Chondrocyte (in vitro differentiated cells): ENCODE measurements at regions not wholly inside any gene's neighbourhood (a gene's known extent, or its start where the extent isn't known, plus 50 kb on each side); places are given as distances from the start of the nearest gene placed in this dataset.

Source experiments
- DNase-seq: peaks from one replicate; pipeline ENCODE4 v3.0.0; 2021; ENCODE audit warnings: mixed read lengths, low spot score
- H3K27ac Mint-ChIP-seq: one replicate; pipeline ENCODE4 v1.8.0; 2021; ENCODE audit warnings: mild to moderate bottlenecking, moderate library complexity, mixed read lengths; ENCODE audit not compliant: unreplicated experiment
- H3K27me3 Mint-ChIP-seq: 2 replicates; pipeline ENCODE4 v1.8.0; 2021; ENCODE audit warnings: low read depth, mixed read lengths
- H3K36me3 Mint-ChIP-seq: 2 replicates; pipeline ENCODE4 v1.8.0; 2021; ENCODE audit warnings: low read depth, mixed read lengths
- H3K4me1 Mint-ChIP-seq: 2 replicates; pipeline ENCODE4 v1.8.0; 2021; ENCODE audit warnings: low read depth, mild to moderate bottlenecking, mixed read lengths
- H3K4me3 Mint-ChIP-seq: one replicate; pipeline ENCODE4 v1.8.0; 2021; ENCODE audit warnings: mild to moderate bottlenecking, moderate library complexity, mixed read lengths; ENCODE audit not compliant: unreplicated experiment
- H3K9me3 Mint-ChIP-seq: 2 replicates; pipeline ENCODE4 v1.8.0; 2021; ENCODE audit warnings: low read depth, mixed read lengths
- CTCF ChIP-seq: fragments of 200-600 bp; sonication (generic); IDR thresholded peaks from 2 replicates; pipeline ENCODE4 v1.5.0; 2021; ENCODE audit warnings: antibody characterized with exemption, mild to moderate bottlenecking, moderate library complexity

- Mint-ChIP-seq H3K4me1 (no peaks in the 10 kb centered on the region), H3K27me3 (no peaks in the 10 kb centered on the region), H3K27ac (no peak overlapping the region), H3K4me3 (no peak overlapping the region), H3K36me3 (peaks cover 13% of the 10 kb centered on the region), H3K9me3 (peaks cover 34% of the 10 kb centered on the region)
- TF ChIP-seq CTCF: peak; percentile 73
- DNase-seq: no peak
Observed at GRCh38 chr2:217142649-217143266, 282.9 kb upstream of the TNP1 start.

- Mint-ChIP-seq H3K9me3 (peaks cover 66% of the 10 kb centered on the region), H3K4me1 (no peaks in the 10 kb centered on the region), H3K27ac (no peak overlapping the region), H3K4me3 (no peak overlapping the region), H3K36me3 (peaks cover 22% of the 10 kb centered on the region), H3K27me3 (no peaks in the 10 kb centered on the region)
- no peak for TF ChIP-seq CTCF
- no peak for DNase-seq
Observed at GRCh38 chr2:217138284-217138683, 278.4 kb upstream of the TNP1 start.

DNA sequence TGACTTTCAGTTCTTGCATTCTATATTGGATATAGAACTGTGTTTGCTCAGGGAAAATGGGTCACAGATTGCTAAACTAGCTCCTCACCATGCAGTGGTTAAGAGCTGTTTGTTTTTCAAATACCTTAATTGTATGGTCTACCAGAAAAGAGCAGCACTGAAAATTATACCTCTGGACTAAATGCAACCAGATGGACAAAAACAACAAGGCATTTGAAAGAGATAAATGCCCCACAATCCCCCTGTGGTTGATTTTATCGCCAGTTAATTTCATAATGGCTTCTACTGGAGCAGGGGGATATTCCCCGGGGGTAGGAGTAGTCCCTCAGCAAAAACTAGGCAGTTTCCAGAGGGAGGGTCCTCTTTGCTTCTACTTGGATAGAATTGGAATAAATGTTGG is 267.9 kb upstream of the TNP1 start:
- Mint-ChIP-seq H3K4me3 (no peak overlapping the region), H3K4me1 (peaks cover 13% of the 10 kb centered on the region), H3K36me3 (peaks cover 2% of the 10 kb centered on the region), H3K27me3 (no peaks in the 10 kb centered on the region), H3K27ac (no peak overlapping the region), H3K9me3 (no peaks in the 10 kb centered on the region)
- no peak for DNase-seq
- TF ChIP-seq CTCF: no peak

GRCh38 chr2:217125014-217125413 is 265.1 kb upstream of the TNP1 start:
- Mint-ChIP-seq H3K9me3 (no peaks in the 10 kb centered on the region), H3K27ac (no peak overlapping the region)

GRCh38 chr2:217124050-217124449 is 264.2 kb upstream of the TNP1 start:
- Mint-ChIP-seq H3K4me3 (no peak overlapping the region), H3K27me3 (no peaks in the 10 kb centered on the region), H3K36me3 (peaks cover 2% of the 10 kb centered on the region), H3K27ac (no peak overlapping the region), H3K9me3 (no peaks in the 10 kb centered on the region), H3K4me1 (peaks cover 13% of the 10 kb centered on the region)
- no peak for DNase-seq
- TF ChIP-seq CTCF: no peak

More at GRCh38 chr2:217125014-217125413, 265.1 kb upstream of the TNP1 start:
- Mint-ChIP-seq H3K4me3 (no peak overlapping the region), H3K36me3 (peaks cover 2% of the 10 kb centered on the region), H3K27me3 (no peaks in the 10 kb centered on the region), H3K4me1 (peaks cover 13% of the 10 kb centered on the region)
- DNase-seq: no peak
- no peak for TF ChIP-seq CTCF
